GM12873 (cell line): ENCODE measurements at regions not wholly inside any gene's neighbourhood (a gene's known extent, or its start where the extent isn't known, plus 50 kb on each side); places are given as distances from the start of the nearest gene placed in this dataset.

Source experiments
- CTCF ChIP-seq: IDR thresholded peaks from 2 replicates; pipeline ENCODE4 v1.5.1; 2012; ENCODE audit warnings: low read depth, mild to moderate bottlenecking, moderate library complexity, low read length, control low read depth; ENCODE audit not compliant: insufficient read depth; ENCODE audit errors: missing control alignments

GRCh38 chr21:24220446-24220845, 1386.8 kb downstream of the MRPL39 start:
- no peak for TF ChIP-seq CTCF

- TF ChIP-seq CTCF, result no peak
These were observed 1390.1 kb downstream of the MRPL39 start for GRCh38 chr21:24217151-24217550.

GRCh38 chr21:24210130-24210529, 1397.2 kb downstream of the MRPL39 start:
- no peak for TF ChIP-seq CTCF

GRCh38 chr21:24208562-24209260, 1398.6 kb downstream of the MRPL39 start:
- TF ChIP-seq CTCF, result no peak

- no peak for TF ChIP-seq CTCF
These were observed 1402.0 kb downstream of the MRPL39 start for GRCh38 chr21:24205319-24205718.

- no peak for TF ChIP-seq CTCF
These were observed 1402.6 kb downstream of the MRPL39 start for GRCh38 chr21:24204641-24205040.

GRCh38 chr21:24200052-24200451, 1407.2 kb downstream of the MRPL39 start:
- TF ChIP-seq CTCF, result no peak
